RWPE2 (cell line): ENCODE measurements at regions not wholly inside any gene's neighbourhood (a gene's known extent, or its start where the extent isn't known, plus 50 kb on each side); places are given as distances from the start of the nearest gene placed in this dataset.
"Not testable (repeated sequence)": the region's sequence is repeated elsewhere in the genome, so short reads cannot be mapped to it uniquely, and the experiment has no call there.

Experiments
- ATAC-seq: fragments of 200-7000 bp; cut with Tn5 transposase; 3 replicates; pipeline ENCODE4 v1.9.1; 2021; ENCODE audit warnings: low read depth
- DNase-seq: peaks from one replicate; pipeline ENCODE4 v3.0.0-alpha.2; 2020; ENCODE audit warnings: low spot score
- H3K27ac ChIP-seq: fragments of 450-650 bp; 2 replicates; pipeline ENCODE4 v1.5.1; 2017; ENCODE audit warnings: mild to moderate bottlenecking; ENCODE audit not compliant: poor library complexity, severe bottlenecking
- H3K27me3 ChIP-seq: fragments of 250-450 bp; sonication (Bioruptor Pico); 2 replicates; pipeline ENCODE4 v1.5.1; 2021; ENCODE audit warnings: mild to moderate bottlenecking, moderate library complexity; ENCODE audit not compliant: insufficient read depth, poor library complexity, severe bottlenecking
- H3K36me3 ChIP-seq: fragments of 250-450 bp; sonication (Bioruptor Pico); 2 replicates; pipeline ENCODE4 v1.5.1; 2020; ENCODE audit warnings: low read depth, mild to moderate bottlenecking, moderate library complexity
- H3K4me1 ChIP-seq: fragments of 250-450 bp; sonication (Bioruptor Pico); 2 replicates; pipeline ENCODE4 v1.5.1; 2021; ENCODE audit warnings: mild to moderate bottlenecking, moderate library complexity; ENCODE audit not compliant: insufficient read depth, poor library complexity, severe bottlenecking
- H3K4me3 ChIP-seq: fragments of 250-450 bp; sonication (Bioruptor Pico); 2 replicates; pipeline ENCODE4 v1.5.1; 2021; ENCODE audit warnings: mild to moderate bottlenecking, moderate library complexity; ENCODE audit not compliant: severe bottlenecking
- H3K9me3 ChIP-seq: fragments of 250-450 bp; sonication (Bioruptor Pico); 2 replicates; pipeline ENCODE4 v1.5.1; 2021; ENCODE audit warnings: mild to moderate bottlenecking, moderate library complexity; ENCODE audit not compliant: severe bottlenecking
- CTCF ChIP-seq: fragments of 450-650 bp; IDR thresholded peaks from one replicate; pipeline ENCODE4 v1.5.1; 2017; ENCODE audit warnings: mild to moderate bottlenecking, moderate library complexity; ENCODE audit not compliant: poor library complexity, severe bottlenecking

GRCh38 chr11:38136887-38137286 lies 1538.9 kb upstream of the RAG2 start:
- no peak for DNase-seq

GRCh38 chr11:38131535-38131934 lies 1533.5 kb upstream of the RAG2 start:
- Histone ChIP-seq H3K27me3 (no peaks in the 10 kb centered on the region), H3K36me3 (no peaks in the 10 kb centered on the region), H3K4me1 (no peaks in the 10 kb centered on the region), H3K9me3 (no peaks in the 10 kb centered on the region), H3K27ac (no peak overlapping the region), H3K4me3 (no peak overlapping the region)
- TF ChIP-seq CTCF: no peak
- no peak for ATAC-seq
- no peak for DNase-seq

More at GRCh38 chr11:38136887-38137286, 1538.9 kb upstream of the RAG2 start:
- no peak for TF ChIP-seq CTCF
- Histone ChIP-seq H3K4me1 (no peaks in the 10 kb centered on the region), H3K4me3 (no peak overlapping the region), H3K9me3 (peaks cover 3% of the 10 kb centered on the region), H3K27ac (no peak overlapping the region), H3K27me3 (no peaks in the 10 kb centered on the region), H3K36me3 (no peaks in the 10 kb centered on the region)
- no peak for ATAC-seq

- Histone ChIP-seq H3K4me3 (no peak overlapping the region), H3K27ac (no peak overlapping the region), H3K4me1 (no peaks in the 10 kb centered on the region), H3K36me3 (no peaks in the 10 kb centered on the region), H3K27me3 (no peaks in the 10 kb centered on the region), H3K9me3 (no peaks in the 10 kb centered on the region)
- no peak for TF ChIP-seq CTCF
- ATAC-seq (no peak), DNase-seq (no peak)
Observed at GRCh38 chr11:38130976-38131375, 1532.9 kb upstream of the RAG2 start.

GRCh38 chr11:38130514-38130913 lies 1532.5 kb upstream of the RAG2 start:
- no peaks in the 10 kb centered on the region for H3K27me3 ChIP-seq
- H3K36me3 ChIP-seq: no peaks in the 10 kb centered on the region
- no peak for TF ChIP-seq CTCF
- H3K9me3 ChIP-seq: no peaks in the 10 kb centered on the region
- no peak for DNase-seq
- no peak overlapping the region for H3K4me3 ChIP-seq
- no peaks in the 10 kb centered on the region for H3K4me1 ChIP-seq
- no peak for ATAC-seq
- H3K27ac ChIP-seq: no peak overlapping the region

- no peak for DNase-seq
- Histone ChIP-seq H3K4me1 (no peaks in the 10 kb centered on the region), H3K27me3 (no peaks in the 10 kb centered on the region), H3K27ac (no peak overlapping the region), H3K4me3 (no peak overlapping the region), H3K36me3 (no peaks in the 10 kb centered on the region), H3K9me3 (no peaks in the 10 kb centered on the region)
- no peak for ATAC-seq
- no peak for TF ChIP-seq CTCF
Observed at GRCh38 chr11:38123673-38124072, 1525.6 kb upstream of the RAG2 start.

GRCh38 chr11:38116616-38117015 lies 1518.6 kb upstream of the RAG2 start:
- not testable (repeated sequence) for H3K36me3 ChIP-seq, H3K27ac ChIP-seq, H3K4me1 ChIP-seq, H3K27me3 ChIP-seq, H3K4me3 ChIP-seq, DNase-seq, ATAC-seq, H3K9me3 ChIP-seq

GRCh38 chr11:38115381-38115780 lies 1517.3 kb upstream of the RAG2 start:
- DNase-seq, ATAC-seq, H3K9me3 ChIP-seq, H3K4me1 ChIP-seq, H3K27me3 ChIP-seq, H3K36me3 ChIP-seq, H3K27ac ChIP-seq, H3K4me3 ChIP-seq: not testable (repeated sequence)
